Left ventricle myocardium inferior (tissue), 1 donor: ENCODE measurements at regions not wholly inside any gene's neighbourhood (a gene's known extent, or its start where the extent isn't known, plus 50 kb on each side); places are given as distances from the start of the nearest gene placed in this dataset.

Source experiments
- DNase-seq: peaks from one replicate; pipeline ENCODE4 v3.0.0-alpha.2; 2020
- H3K27ac ChIP-seq: fragments of 200-600 bp; replicated peaks from 2 replicates; pipeline ENCODE4 v1.8.0; 2021
- H3K27me3 ChIP-seq: fragments of 200-600 bp; 2 replicates; pipeline ENCODE4 v1.8.0; 2021; ENCODE audit warnings: low read depth
- H3K36me3 ChIP-seq: fragments of 200-600 bp; 2 replicates; pipeline ENCODE4 v1.8.0; 2021
- H3K4me1 ChIP-seq: fragments of 200-600 bp; 2 replicates; pipeline ENCODE4 v1.8.0; 2021
- H3K4me3 ChIP-seq: fragments of 200-600 bp; 2 replicates; pipeline ENCODE4 v1.8.0; 2021; ENCODE audit warnings: mild to moderate bottlenecking, moderate library complexity
- H3K9me3 ChIP-seq: fragments of 200-600 bp; replicated peaks from 2 replicates; pipeline ENCODE4 v1.8.0; 2021
- intact Hi-C: fragments of 100-400 bp; cut with micrococcal nuclease; formaldehyde crosslinking; loops from one replicate; pipeline ENCODE4 v1.11.0; 2022
- TF ChIP-seq, protein P1 (sequence below): fragments of 200-600 bp; IDR thresholded peaks from 2 replicates; pipeline ENCODE4 v1.8.0; 2021; ENCODE audit warnings: antibody characterized with exemption, mild to moderate bottlenecking, borderline replicate concordance
- donor health status: DM: no; HTN: yes; CAD: no; lungs with severe emphysema.

GRCh38 chr20:63081831-63082230, 75.1 kb upstream of the BHLHE23 start:
- DNase-seq = no peak
- Histone ChIP-seq H3K4me3 (no peak overlapping the region), H3K4me1 (no peaks in the 10 kb centered on the region), H3K36me3 (no peaks in the 10 kb centered on the region), H3K27me3 (peaks cover 75% of the 10 kb centered on the region), H3K27ac (no peak overlapping the region), H3K9me3 (peaks cover 35% of the 10 kb centered on the region)
- intact Hi-C loops = no loop called here
- TF ChIP-seq, protein P1, sequence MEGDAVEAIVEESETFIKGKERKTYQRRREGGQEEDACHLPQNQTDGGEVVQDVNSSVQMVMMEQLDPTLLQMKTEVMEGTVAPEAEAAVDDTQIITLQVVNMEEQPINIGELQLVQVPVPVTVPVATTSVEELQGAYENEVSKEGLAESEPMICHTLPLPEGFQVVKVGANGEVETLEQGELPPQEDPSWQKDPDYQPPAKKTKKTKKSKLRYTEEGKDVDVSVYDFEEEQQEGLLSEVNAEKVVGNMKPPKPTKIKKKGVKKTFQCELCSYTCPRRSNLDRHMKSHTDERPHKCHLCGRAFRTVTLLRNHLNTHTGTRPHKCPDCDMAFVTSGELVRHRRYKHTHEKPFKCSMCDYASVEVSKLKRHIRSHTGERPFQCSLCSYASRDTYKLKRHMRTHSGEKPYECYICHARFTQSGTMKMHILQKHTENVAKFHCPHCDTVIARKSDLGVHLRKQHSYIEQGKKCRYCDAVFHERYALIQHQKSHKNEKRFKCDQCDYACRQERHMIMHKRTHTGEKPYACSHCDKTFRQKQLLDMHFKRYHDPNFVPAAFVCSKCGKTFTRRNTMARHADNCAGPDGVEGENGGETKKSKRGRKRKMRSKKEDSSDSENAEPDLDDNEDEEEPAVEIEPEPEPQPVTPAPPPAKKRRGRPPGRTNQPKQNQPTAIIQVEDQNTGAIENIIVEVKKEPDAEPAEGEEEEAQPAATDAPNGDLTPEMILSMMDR = no peak

- intact Hi-C loops = no loop called here
- TF ChIP-seq, protein P1 = no peak
- peaks cover 40% of the 10 kb centered on the region for H3K9me3 ChIP-seq
- no peaks in the 10 kb centered on the region for H3K36me3 ChIP-seq
- no peak for DNase-seq
- no peaks in the 10 kb centered on the region for H3K4me1 ChIP-seq
- no peak overlapping the region for H3K4me3 ChIP-seq
- peaks cover 74% of the 10 kb centered on the region for H3K27me3 ChIP-seq
- H3K27ac ChIP-seq = no peak overlapping the region
Measured at GRCh38 chr20:63081351-63081750, 74.6 kb upstream of the BHLHE23 start.

DNA sequence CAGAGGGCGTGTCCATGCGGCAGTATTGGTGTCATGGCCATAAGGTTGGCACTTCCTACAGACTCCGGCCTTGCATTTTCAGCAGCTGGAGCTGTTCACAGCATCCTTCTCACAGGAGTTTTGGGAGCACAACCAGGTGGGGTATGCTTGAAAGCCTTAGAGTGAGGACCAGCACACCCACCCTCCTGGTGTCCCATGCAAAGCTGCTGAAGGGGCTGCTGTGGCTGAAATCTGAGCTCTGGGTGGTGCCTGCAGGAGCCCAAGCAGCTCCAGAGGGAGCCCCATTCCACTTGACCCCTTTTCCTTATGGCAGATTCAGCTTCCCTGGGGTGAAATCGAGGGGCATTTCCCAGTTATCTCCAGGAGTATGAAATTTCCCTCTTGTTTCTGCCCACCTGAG, 74.0 kb upstream of the BHLHE23 start:
- TF ChIP-seq, protein P1 = no peak
- DNase-seq = no peak
- peaks cover 74% of the 10 kb centered on the region for H3K27me3 ChIP-seq
- no peaks in the 10 kb centered on the region for H3K36me3 ChIP-seq
- intact Hi-C loops = no loop called here
- no peaks in the 10 kb centered on the region for H3K4me1 ChIP-seq
- H3K4me3 ChIP-seq = no peak overlapping the region
- H3K9me3 ChIP-seq = peaks cover 45% of the 10 kb centered on the region
- no peak overlapping the region for H3K27ac ChIP-seq

GRCh38 chr20:63080411-63080810, 73.6 kb upstream of the BHLHE23 start:
- H3K27me3 ChIP-seq = peaks cover 74% of the 10 kb centered on the region
- no peak for DNase-seq
- intact Hi-C loops = no loop called here
- peaks cover 49% of the 10 kb centered on the region for H3K9me3 ChIP-seq
- no peak overlapping the region for H3K27ac ChIP-seq
- H3K4me3 ChIP-seq = no peak overlapping the region
- no peaks in the 10 kb centered on the region for H3K4me1 ChIP-seq
- TF ChIP-seq, protein P1 = no peak
- H3K36me3 ChIP-seq = no peaks in the 10 kb centered on the region

DNA sequence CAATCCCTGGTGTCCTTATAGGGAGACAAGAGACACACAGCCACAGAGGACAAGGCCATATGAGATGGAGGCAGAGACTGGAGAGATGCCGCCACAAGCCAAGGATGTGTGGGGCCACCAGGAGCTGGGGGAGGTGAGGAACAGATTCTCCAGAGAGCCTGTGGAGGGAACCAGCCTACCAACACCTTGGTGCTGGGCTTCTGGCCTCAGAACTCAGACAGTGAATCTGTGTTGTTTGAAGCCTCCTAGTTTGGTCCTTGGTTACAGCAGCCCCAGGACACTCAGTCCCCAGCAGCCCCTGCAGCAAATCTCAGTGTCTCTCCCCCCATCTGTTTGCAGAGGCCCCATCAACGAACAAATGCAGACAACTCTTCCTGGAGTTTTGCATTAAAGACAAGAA, 73.2 kb upstream of the BHLHE23 start:
- DNase-seq = no peak
- peaks cover 53% of the 10 kb centered on the region for H3K9me3 ChIP-seq
- H3K4me1 ChIP-seq = no peaks in the 10 kb centered on the region
- H3K36me3 ChIP-seq = no peaks in the 10 kb centered on the region
- TF ChIP-seq, protein P1 = no peak
- no peak overlapping the region for H3K27ac ChIP-seq
- no peak overlapping the region for H3K4me3 ChIP-seq
- peaks cover 74% of the 10 kb centered on the region for H3K27me3 ChIP-seq
- intact Hi-C loops = no loop called here

DNA sequence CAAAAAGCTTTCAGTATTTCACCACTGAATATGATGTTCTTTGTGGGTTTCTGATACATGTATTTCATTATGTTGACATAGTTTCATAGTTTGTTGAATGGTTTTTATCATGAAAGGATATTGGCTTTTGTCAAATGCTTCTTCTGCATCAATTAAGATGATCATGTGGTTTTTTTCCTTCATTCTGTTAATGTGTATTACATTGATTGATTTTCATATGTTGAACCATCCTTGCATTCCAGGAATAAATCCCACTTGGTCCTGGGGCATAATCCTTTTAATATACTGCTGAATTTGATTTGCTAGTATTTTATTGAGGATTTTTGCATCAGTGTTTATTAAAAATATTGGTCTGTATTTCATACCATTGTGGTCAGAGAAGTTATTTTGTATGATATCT, 70.9 kb upstream of the BHLHE23 start:
- TF ChIP-seq, protein P1 = no peak
- no peaks in the 10 kb centered on the region for H3K36me3 ChIP-seq
- intact Hi-C loops = no loop called here
- H3K4me3 ChIP-seq = no peak overlapping the region
- no peak for DNase-seq
- peaks cover 74% of the 10 kb centered on the region for H3K27me3 ChIP-seq
- no peak overlapping the region for H3K27ac ChIP-seq
- H3K4me1 ChIP-seq = no peaks in the 10 kb centered on the region
- peaks cover 53% of the 10 kb centered on the region for H3K9me3 ChIP-seq
